SK-N-SH treated with all-trans-retinoic acid at 6 μM for 48 hours (cell line): ENCODE measurements at regions not wholly inside any gene's neighbourhood (a gene's known extent, or its start where the extent isn't known, plus 50 kb on each side); places are given as distances from the start of the nearest gene placed in this dataset.

ENCODE experiments used
- ATAC-seq: fragments of 200-7000 bp; cut with Tn5 transposase; 3 replicates; pipeline ENCODE4 v1.9.1; 2020; ENCODE audit warnings: mild to moderate bottlenecking, moderate library complexity
- ARNTL ChIP-seq: fragments of 450-650 bp; formaldehyde crosslinking; IDR thresholded peaks from 2 replicates; pipeline ENCODE4 v1.5.0; 2020; ENCODE audit warnings: low read depth, mild to moderate bottlenecking, moderate library complexity, borderline replicate concordance
- BACH2 ChIP-seq: fragments of 250-450 bp; sonication (Bioruptor Pico); IDR thresholded peaks from 2 replicates; pipeline ENCODE4 v1.9.0; 2021; ENCODE audit warnings: mild to moderate bottlenecking, borderline replicate concordance
- CSDC2 ChIP-seq: fragments of 250-450 bp; sonication (Bioruptor Pico); IDR thresholded peaks from 2 replicates; pipeline ENCODE4 v1.5.0; 2020; ENCODE audit warnings: mild to moderate bottlenecking, moderate library complexity
- GLIS3 ChIP-seq: fragments of 250-450 bp; sonication (Bioruptor Pico); IDR thresholded peaks from 2 replicates; pipeline ENCODE4 v1.5.0; 2020; ENCODE audit warnings: mild to moderate bottlenecking, moderate library complexity
- OSR1 ChIP-seq: fragments of 250-450 bp; sonication (Bioruptor Pico); IDR thresholded peaks from 2 replicates; pipeline ENCODE4 v1.8.0; 2022; ENCODE audit warnings: moderate library complexity, mild to moderate bottlenecking, inconsistent platforms
- PPARA ChIP-seq: fragments of 250-450 bp; sonication (Bioruptor Pico); IDR thresholded peaks from 2 replicates; pipeline ENCODE4 v1.5.0; 2020; ENCODE audit warnings: mild to moderate bottlenecking, borderline replicate concordance
- SNAI2 ChIP-seq: fragments of 250-450 bp; sonication (Bioruptor Pico); IDR thresholded peaks from 2 replicates; pipeline ENCODE4 v1.5.0; 2020; ENCODE audit warnings: mild to moderate bottlenecking, moderate library complexity
- TCF4 ChIP-seq: fragments of 250-450 bp; sonication (Bioruptor Pico); IDR thresholded peaks from 2 replicates; pipeline ENCODE4 v1.8.0; 2021; ENCODE audit warnings: mild to moderate bottlenecking, moderate library complexity, borderline replicate concordance
- TOX ChIP-seq: fragments of 250-450 bp; sonication (Bioruptor Pico); IDR thresholded peaks from 2 replicates; pipeline ENCODE4 v1.8.0; 2021; ENCODE audit warnings: mild to moderate bottlenecking, moderate library complexity, borderline replicate concordance
- ZC3H10 ChIP-seq: fragments of 250-450 bp; sonication (Bioruptor Pico); IDR thresholded peaks from 2 replicates; pipeline ENCODE4 v1.5.1; 2021; ENCODE audit warnings: mild to moderate bottlenecking, moderate library complexity
- ZNF565 ChIP-seq: fragments of 450-650 bp; formaldehyde crosslinking; conservative IDR thresholded peaks from 2 replicates; pipeline ENCODE4 v1.5.0; 2020; ENCODE audit warnings: low read depth, mild to moderate bottlenecking, moderate library complexity
- ZNF70 ChIP-seq: fragments of 450-650 bp; formaldehyde crosslinking; IDR thresholded peaks from 2 replicates; pipeline ENCODE4 v1.5.0; 2020; ENCODE audit warnings: mild to moderate bottlenecking, moderate library complexity
- ZNF8 ChIP-seq: fragments of 450-650 bp; formaldehyde crosslinking; IDR thresholded peaks from 2 replicates; pipeline ENCODE4 v1.5.0; 2020; ENCODE audit warnings: mild to moderate bottlenecking, moderate library complexity
- TF ChIP-seq, protein P1 (sequence below): fragments of 250-450 bp; sonication (Bioruptor Pico); IDR thresholded peaks from 2 replicates; pipeline ENCODE4 v1.8.0; 2020; ENCODE audit warnings: mild to moderate bottlenecking, moderate library complexity, borderline replicate concordance
- TF ChIP-seq, protein P2 (sequence below): fragments of 250-450 bp; sonication (Bioruptor Pico); IDR thresholded peaks from 2 replicates; pipeline ENCODE4 v1.8.0; 2021; ENCODE audit warnings: low read depth, mild to moderate bottlenecking, moderate library complexity, borderline replicate concordance
- TF ChIP-seq, protein P3 (sequence below): fragments of 250-450 bp; sonication (Bioruptor Pico); IDR thresholded peaks from 2 replicates; pipeline ENCODE4 v1.5.0; 2020; ENCODE audit warnings: mild to moderate bottlenecking, moderate library complexity
- TF ChIP-seq, protein P4 (sequence below): fragments of 250-450 bp; sonication (Bioruptor Pico); IDR thresholded peaks from 2 replicates; pipeline ENCODE4 v1.5.1; 2020; ENCODE audit warnings: low read depth, mild to moderate bottlenecking, moderate library complexity
- TF ChIP-seq, protein P5 (sequence below): fragments of 250-450 bp; sonication (Bioruptor Pico); IDR thresholded peaks from 2 replicates; pipeline ENCODE4 v1.5.1; 2021; ENCODE audit warnings: mild to moderate bottlenecking, moderate library complexity

DNA sequence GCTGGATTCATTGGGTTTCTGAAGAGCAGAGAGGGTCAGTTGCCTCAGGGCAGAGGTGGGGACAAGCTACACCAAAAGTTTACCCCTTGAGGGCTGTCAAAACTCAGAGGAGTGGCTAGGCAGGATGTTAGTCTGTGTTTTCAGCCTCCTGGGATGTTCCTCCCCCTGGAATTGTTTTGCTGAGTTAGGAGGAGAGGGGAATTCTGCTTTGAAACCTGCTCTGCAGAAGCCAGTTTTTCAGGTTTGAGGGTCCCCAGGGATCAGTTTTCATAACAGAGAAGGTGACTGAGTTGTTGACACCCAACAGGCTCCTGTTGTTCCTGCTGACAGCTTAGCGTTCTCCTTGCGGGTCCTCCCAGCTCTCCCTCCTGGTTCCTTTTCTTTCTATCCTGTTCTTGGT, 121.9 kb upstream of the TMTC4 start (continued):
- TF ChIP-seq, protein P1, sequence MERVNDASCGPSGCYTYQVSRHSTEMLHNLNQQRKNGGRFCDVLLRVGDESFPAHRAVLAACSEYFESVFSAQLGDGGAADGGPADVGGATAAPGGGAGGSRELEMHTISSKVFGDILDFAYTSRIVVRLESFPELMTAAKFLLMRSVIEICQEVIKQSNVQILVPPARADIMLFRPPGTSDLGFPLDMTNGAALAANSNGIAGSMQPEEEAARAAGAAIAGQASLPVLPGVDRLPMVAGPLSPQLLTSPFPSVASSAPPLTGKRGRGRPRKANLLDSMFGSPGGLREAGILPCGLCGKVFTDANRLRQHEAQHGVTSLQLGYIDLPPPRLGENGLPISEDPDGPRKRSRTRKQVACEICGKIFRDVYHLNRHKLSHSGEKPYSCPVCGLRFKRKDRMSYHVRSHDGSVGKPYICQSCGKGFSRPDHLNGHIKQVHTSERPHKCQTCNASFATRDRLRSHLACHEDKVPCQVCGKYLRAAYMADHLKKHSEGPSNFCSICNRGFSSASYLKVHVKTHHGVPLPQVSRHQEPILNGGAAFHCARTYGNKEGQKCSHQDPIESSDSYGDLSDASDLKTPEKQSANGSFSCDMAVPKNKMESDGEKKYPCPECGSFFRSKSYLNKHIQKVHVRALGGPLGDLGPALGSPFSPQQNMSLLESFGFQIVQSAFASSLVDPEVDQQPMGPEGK (CRISPR knock-in tag), result no peak

DNA sequence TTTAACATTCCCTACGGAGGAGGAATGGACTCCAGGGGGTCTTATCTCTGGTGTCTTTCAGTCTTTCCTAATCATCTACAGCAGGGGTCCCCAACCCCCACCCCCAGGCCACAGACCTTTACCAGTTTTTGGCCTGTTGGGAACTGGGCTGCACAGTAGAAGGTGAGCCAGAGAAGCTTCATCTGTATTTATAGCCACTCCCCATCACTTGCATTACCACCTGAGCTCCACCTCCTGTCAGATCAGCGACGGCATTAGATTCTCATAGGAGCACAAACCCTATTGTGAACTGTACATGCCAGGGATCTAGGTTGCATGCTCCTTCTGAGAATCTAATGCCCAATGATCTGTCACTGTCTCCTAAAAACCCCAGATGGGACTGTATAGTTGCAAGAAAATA, 120.0 kb upstream of the TMTC4 start:
- TF ChIP-seq CSDC2 (no peak), TCF4 (CRISPR knock-in tag) (no peak), ARNTL (CRISPR knock-in tag) (no peak), TOX (no peak), SNAI2 (no peak), OSR1 (CRISPR knock-in tag) (no peak), BACH2 (CRISPR knock-in tag) (no peak), ZNF70 (no peak), ZC3H10 (CRISPR knock-in tag) (no peak), ZNF565 (CRISPR knock-in tag) (no peak)
- TF ChIP-seq, protein P2, sequence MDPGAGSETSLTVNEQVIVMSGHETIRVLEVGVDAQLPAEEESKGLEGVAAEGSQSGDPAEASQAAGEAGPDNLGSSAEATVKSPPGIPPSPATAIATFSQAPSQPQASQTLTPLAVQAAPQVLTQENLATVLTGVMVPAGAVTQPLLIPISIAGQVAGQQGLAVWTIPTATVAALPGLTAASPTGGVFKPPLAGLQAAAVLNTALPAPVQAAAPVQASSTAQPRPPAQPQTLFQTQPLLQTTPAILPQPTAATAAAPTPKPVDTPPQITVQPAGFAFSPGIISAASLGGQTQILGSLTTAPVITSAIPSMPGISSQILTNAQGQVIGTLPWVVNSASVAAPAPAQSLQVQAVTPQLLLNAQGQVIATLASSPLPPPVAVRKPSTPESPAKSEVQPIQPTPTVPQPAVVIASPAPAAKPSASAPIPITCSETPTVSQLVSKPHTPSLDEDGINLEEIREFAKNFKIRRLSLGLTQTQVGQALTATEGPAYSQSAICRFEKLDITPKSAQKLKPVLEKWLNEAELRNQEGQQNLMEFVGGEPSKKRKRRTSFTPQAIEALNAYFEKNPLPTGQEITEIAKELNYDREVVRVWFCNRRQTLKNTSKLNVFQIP, result no peak
- TF ChIP-seq, protein P3, sequence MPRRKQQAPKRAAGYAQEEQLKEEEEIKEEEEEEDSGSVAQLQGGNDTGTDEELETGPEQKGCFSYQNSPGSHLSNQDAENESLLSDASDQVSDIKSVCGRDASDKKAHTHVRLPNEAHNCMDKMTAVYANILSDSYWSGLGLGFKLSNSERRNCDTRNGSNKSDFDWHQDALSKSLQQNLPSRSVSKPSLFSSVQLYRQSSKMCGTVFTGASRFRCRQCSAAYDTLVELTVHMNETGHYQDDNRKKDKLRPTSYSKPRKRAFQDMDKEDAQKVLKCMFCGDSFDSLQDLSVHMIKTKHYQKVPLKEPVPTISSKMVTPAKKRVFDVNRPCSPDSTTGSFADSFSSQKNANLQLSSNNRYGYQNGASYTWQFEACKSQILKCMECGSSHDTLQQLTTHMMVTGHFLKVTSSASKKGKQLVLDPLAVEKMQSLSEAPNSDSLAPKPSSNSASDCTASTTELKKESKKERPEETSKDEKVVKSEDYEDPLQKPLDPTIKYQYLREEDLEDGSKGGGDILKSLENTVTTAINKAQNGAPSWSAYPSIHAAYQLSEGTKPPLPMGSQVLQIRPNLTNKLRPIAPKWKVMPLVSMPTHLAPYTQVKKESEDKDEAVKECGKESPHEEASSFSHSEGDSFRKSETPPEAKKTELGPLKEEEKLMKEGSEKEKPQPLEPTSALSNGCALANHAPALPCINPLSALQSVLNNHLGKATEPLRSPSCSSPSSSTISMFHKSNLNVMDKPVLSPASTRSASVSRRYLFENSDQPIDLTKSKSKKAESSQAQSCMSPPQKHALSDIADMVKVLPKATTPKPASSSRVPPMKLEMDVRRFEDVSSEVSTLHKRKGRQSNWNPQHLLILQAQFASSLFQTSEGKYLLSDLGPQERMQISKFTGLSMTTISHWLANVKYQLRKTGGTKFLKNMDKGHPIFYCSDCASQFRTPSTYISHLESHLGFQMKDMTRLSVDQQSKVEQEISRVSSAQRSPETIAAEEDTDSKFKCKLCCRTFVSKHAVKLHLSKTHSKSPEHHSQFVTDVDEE, result no peak
- TF ChIP-seq, protein P1 (CRISPR knock-in tag), result no peak
- TF ChIP-seq, protein P4, sequence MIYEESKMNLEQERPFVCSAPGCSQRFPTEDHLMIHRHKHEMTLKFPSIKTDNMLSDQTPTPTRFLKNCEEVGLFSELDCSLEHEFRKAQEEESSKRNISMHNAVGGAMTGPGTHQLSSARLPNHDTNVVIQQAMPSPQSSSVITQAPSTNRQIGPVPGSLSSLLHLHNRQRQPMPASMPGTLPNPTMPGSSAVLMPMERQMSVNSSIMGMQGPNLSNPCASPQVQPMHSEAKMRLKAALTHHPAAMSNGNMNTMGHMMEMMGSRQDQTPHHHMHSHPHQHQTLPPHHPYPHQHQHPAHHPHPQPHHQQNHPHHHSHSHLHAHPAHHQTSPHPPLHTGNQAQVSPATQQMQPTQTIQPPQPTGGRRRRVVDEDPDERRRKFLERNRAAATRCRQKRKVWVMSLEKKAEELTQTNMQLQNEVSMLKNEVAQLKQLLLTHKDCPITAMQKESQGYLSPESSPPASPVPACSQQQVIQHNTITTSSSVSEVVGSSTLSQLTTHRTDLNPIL (CRISPR knock-in tag), result no peak
- ATAC-seq, result no peak

DNA sequence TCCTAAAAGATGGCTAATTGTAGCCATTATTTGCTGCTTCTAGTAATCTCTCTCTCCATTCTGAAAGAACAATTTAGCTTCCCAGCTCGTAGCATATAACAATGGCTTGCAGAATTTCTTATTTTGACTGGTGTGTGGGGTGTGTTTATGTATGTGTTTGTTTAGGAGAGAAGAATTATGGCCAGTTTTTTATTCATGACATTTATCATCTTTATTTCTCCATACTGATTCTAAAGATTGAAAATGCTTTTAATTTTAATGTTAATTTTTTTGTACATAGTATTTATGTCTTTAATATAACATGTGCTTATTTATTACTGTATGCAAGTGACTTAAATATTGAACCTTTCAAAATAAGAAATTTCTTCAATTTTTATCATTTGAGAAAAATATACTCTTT, 115.8 kb upstream of the TMTC4 start:
- TF ChIP-seq ZNF8 (no peak), TOX (no peak)
- TF ChIP-seq, protein P5, sequence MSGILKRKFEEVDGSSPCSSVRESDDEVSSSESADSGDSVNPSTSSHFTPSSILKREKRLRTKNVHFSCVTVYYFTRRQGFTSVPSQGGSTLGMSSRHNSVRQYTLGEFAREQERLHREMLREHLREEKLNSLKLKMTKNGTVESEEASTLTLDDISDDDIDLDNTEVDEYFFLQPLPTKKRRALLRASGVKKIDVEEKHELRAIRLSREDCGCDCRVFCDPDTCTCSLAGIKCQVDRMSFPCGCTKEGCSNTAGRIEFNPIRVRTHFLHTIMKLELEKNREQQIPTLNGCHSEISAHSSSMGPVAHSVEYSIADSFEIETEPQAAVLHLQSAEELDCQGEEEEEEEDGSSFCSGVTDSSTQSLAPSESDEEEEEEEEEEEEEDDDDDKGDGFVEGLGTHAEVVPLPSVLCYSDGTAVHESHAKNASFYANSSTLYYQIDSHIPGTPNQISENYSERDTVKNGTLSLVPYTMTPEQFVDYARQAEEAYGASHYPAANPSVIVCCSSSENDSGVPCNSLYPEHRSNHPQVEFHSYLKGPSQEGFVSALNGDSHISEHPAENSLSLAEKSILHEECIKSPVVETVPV (CRISPR knock-in tag), result no peak
- ATAC-seq, result no peak

DNA sequence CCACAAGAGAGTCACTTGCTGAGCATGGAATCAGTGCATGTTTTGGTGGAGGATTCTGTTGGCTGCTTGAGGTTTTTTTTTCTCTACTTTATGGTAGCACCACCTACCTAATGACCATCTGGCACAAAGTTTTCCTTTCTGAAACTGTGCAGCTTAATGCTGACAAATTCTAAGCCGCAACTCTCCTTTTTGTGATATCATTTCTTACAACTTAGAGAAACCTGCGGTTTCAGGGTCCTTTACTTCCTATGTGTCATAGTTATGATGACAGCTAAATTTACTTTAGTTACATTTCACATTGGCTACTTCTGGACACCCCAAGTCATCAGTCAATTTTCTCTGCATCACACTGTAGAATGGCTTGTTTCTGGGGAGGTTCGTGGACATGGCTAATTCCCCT, 115.4 kb upstream of the TMTC4 start:
- peak; percentile 24 for ATAC-seq
- TF ChIP-seq ARNTL (CRISPR knock-in tag) (no peak), GLIS3 (CRISPR knock-in tag) (no peak), TOX (no peak), PPARA (CRISPR knock-in tag) (no peak), OSR1 (CRISPR knock-in tag) (no peak), ZNF565 (CRISPR knock-in tag) (no peak)
- TF ChIP-seq, protein P5 (CRISPR knock-in tag), result no peak
- TF ChIP-seq, protein P3, result no peak
- TF ChIP-seq, protein P2, result no peak
